ENCODE measurements at regions not wholly inside any gene's neighbourhood (a gene's known extent, or its start where the extent isn't known, plus 50 kb on each side); places are given as distances from the start of the nearest gene placed in this dataset.
"Not testable (repeated sequence)": the region's sequence is repeated elsewhere in the genome, so short reads cannot be mapped to it uniquely, and the experiment has no call there.

DNA sequence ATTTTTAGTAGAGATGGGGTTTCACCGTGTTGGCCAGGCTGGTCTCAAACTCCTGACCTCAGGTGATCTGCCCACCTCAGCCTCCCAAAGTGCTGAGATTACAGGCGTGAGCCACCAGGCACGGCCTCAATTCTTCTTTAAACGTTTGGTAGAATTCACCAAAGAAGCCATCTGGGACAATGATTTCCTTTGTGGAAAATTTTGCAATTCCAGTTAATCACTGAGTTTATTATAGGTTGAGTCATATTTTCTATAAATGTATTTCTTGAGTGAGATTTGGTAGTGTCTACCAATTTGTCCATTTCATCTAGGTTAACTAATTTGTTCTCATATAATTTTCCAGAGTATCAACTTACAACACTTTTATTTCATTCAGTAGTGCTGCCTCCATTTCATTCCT lies 683.9 kb upstream of the TMEM132C start:
- no peaks in the 10 kb centered on the region for H3K9me3 ChIP-seq (replicated peaks)
- no peak overlapping the region for H3K4me3 ChIP-seq
- H3K4me1 ChIP-seq (replicated peaks): peaks cover 4% of the 10 kb centered on the region
- no peak overlapping the region for H3K27ac ChIP-seq
- H3K27me3 ChIP-seq (replicated peaks): no peaks in the 10 kb centered on the region
- H3K36me3 ChIP-seq: no peaks in the 10 kb centered on the region
- no peak for DNase-seq (ENCODE audit: low read depth in 1 of 2, low spot score in 2 of 2)

- no peak for DNase-seq (ENCODE audit: low read depth in 1 of 2, low spot score in 2 of 2)
- H3K4me3 ChIP-seq: no peak overlapping the region
- no peaks in the 10 kb centered on the region for H3K9me3 ChIP-seq (replicated peaks)
- H3K36me3 ChIP-seq: no peaks in the 10 kb centered on the region
- no peak overlapping the region for H3K27ac ChIP-seq
- H3K4me1 ChIP-seq (replicated peaks): peaks cover 9% of the 10 kb centered on the region
- H3K27me3 ChIP-seq (replicated peaks): no peaks in the 10 kb centered on the region
Measured at GRCh38 chr12:127588249-127588648, 678.7 kb upstream of the TMEM132C start.

GRCh38 chr12:127589541-127589940 lies 677.4 kb upstream of the TMEM132C start:
- Histone ChIP-seq H3K27me3 (replicated peaks) (no peaks in the 10 kb centered on the region), H3K4me1 (replicated peaks) (peaks cover 9% of the 10 kb centered on the region), H3K27ac (no peak overlapping the region), H3K9me3 (replicated peaks) (no peaks in the 10 kb centered on the region), H3K4me3 (no peak overlapping the region), H3K36me3 (no peaks in the 10 kb centered on the region)
- DNase-seq (ENCODE audit: low read depth in 1 of 2, low spot score in 2 of 2): no peak

- no peak for DNase-seq (ENCODE audit: low read depth in 1 of 2, low spot score in 2 of 2)
- Histone ChIP-seq H3K4me1 (replicated peaks) (peaks cover 9% of the 10 kb centered on the region), H3K36me3 (no peaks in the 10 kb centered on the region), H3K27me3 (replicated peaks) (no peaks in the 10 kb centered on the region), H3K27ac (no peak overlapping the region), H3K9me3 (replicated peaks) (no peaks in the 10 kb centered on the region), H3K4me3 (no peak overlapping the region)
Measured at GRCh38 chr12:127590868-127591267, 676.1 kb upstream of the TMEM132C start.

DNA sequence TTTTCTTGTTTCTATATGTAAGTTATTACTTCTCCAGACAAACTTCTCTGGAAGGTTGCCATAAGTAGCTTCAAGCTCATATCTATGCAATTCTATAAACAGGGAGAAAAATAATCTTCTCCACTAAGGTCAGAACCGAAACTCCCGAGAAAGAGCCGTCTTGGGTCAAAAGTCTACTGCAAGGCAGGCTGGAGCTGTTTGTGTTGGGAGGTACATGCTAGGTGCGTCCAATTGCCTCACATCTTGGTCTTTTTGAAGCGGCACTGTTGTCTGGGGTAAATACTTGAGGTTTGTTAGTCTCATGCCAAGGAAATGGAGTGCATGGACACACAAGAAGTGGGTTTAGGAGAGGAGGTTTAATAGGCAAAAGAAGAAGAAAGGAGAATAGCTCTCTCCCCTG lies 674.7 kb upstream of the TMEM132C start:
- Histone ChIP-seq H3K36me3 (no peaks in the 10 kb centered on the region), H3K27me3 (replicated peaks) (no peaks in the 10 kb centered on the region), H3K4me3 (no peak overlapping the region), H3K4me1 (replicated peaks) (peaks cover 9% of the 10 kb centered on the region), H3K27ac (no peak overlapping the region), H3K9me3 (replicated peaks) (no peaks in the 10 kb centered on the region)
- no peak for DNase-seq (ENCODE audit: low read depth in 1 of 2, low spot score in 2 of 2)

- H3K4me1 ChIP-seq (replicated peaks): no peaks in the 10 kb centered on the region
Measured at GRCh38 chr12:127594351-127594970, 672.5 kb upstream of the TMEM132C start.

DNA sequence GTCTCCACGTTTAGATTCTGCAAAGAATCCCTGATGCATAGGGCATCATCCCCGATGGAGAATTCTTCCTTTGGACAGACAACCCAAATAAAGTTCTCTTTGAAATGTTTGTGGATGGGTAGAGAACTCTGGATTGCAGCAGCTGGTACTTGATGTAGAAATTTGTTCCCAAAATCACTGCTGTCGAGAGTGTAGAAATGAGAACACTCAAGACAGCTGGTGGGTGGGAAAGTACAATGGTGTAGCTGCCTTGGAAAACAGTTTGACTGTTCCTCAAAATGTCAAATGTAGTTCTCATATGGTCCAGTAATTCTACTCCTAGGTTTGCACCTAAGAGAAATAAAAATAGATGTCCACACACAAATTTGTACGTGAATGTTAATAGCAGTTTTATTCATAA lies 671.5 kb upstream of the TMEM132C start:
- DNase-seq (ENCODE audit: low read depth in 1 of 2, low spot score in 2 of 2): no peak
- no peaks in the 10 kb centered on the region for H3K27me3 ChIP-seq (replicated peaks)

More at GRCh38 chr12:127594351-127594970, 672.5 kb upstream of the TMEM132C start:
- Histone ChIP-seq H3K4me3 (no peak overlapping the region), H3K9me3 (replicated peaks) (no peaks in the 10 kb centered on the region), H3K27me3 (replicated peaks) (no peaks in the 10 kb centered on the region), H3K36me3 (no peaks in the 10 kb centered on the region), H3K27ac (no peak overlapping the region)
- DNase-seq (ENCODE audit: low read depth in 1 of 2, low spot score in 2 of 2): no peak

DNA sequence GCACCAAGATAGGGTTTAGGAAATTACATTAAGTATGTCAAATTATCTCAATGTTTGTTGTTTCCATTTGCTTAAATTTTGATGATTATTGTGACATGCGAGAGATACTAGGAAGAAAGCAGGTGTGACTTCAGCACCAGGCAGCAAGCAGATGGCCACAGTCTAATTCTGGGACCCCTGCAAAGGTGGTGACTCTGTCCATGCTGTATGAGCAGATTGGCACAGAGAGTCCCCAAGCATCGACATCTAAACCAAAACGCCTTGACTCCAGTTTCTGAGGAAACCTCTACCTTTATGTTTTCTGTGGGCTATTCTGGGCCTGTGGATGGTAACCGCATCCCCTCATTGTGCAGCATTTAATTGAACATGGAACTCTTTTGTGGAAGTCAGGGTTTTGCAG lies 670.1 kb upstream of the TMEM132C start:
- H3K36me3 ChIP-seq: no peaks in the 10 kb centered on the region
- H3K27ac ChIP-seq: no peak overlapping the region
- H3K4me1 ChIP-seq (replicated peaks): no peaks in the 10 kb centered on the region
- no peaks in the 10 kb centered on the region for H3K27me3 ChIP-seq (replicated peaks)
- no peak for DNase-seq (ENCODE audit: low read depth in 1 of 2, low spot score in 2 of 2)
- H3K4me3 ChIP-seq: no peak overlapping the region
- no peaks in the 10 kb centered on the region for H3K9me3 ChIP-seq (replicated peaks)

More for the DNA sequence above, 671.5 kb upstream of the TMEM132C start:
- Histone ChIP-seq H3K4me3 (no peak overlapping the region), H3K27ac (no peak overlapping the region), H3K4me1 (replicated peaks) (no peaks in the 10 kb centered on the region), H3K9me3 (replicated peaks) (no peaks in the 10 kb centered on the region), H3K36me3 (no peaks in the 10 kb centered on the region)

GRCh38 chr12:127599436-127599835 lies 667.5 kb upstream of the TMEM132C start:
- no peak for DNase-seq (ENCODE audit: low read depth in 1 of 2, low spot score in 2 of 2)
- no peaks in the 10 kb centered on the region for H3K4me1 ChIP-seq (replicated peaks)
- H3K27me3 ChIP-seq (replicated peaks): no peaks in the 10 kb centered on the region
- no peaks in the 10 kb centered on the region for H3K36me3 ChIP-seq
- no peak overlapping the region for H3K27ac ChIP-seq
- H3K4me3 ChIP-seq: no peak overlapping the region
- no peaks in the 10 kb centered on the region for H3K9me3 ChIP-seq (replicated peaks)

DNA sequence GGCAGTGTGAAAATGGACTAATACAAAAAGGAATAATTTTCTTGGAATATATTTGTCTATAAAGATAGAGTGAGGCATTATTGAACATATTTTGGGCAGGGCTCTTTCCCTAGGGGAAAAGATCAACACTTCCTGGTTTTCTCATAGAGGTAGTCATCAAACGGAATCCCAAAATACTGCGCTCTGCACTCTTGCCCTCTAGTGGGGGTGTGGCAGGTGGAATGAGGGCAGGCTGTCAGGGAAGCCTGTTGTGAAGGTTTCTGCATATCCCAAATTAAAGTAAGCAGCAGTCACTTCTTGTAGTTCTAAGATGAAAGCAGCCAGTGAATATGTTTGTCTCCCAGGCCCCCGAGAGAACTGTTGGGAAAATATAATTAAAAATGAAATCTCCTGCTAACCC lies 666.8 kb upstream of the TMEM132C start:
- H3K9me3 ChIP-seq (replicated peaks): no peaks in the 10 kb centered on the region
- H3K36me3 ChIP-seq: no peaks in the 10 kb centered on the region
- no peak for DNase-seq (ENCODE audit: low read depth in 1 of 2, low spot score in 2 of 2)
- H3K27me3 ChIP-seq (replicated peaks): no peaks in the 10 kb centered on the region
- no peak overlapping the region for H3K4me3 ChIP-seq
- H3K27ac ChIP-seq: no peak overlapping the region
- H3K4me1 ChIP-seq (replicated peaks): no peaks in the 10 kb centered on the region

DNA sequence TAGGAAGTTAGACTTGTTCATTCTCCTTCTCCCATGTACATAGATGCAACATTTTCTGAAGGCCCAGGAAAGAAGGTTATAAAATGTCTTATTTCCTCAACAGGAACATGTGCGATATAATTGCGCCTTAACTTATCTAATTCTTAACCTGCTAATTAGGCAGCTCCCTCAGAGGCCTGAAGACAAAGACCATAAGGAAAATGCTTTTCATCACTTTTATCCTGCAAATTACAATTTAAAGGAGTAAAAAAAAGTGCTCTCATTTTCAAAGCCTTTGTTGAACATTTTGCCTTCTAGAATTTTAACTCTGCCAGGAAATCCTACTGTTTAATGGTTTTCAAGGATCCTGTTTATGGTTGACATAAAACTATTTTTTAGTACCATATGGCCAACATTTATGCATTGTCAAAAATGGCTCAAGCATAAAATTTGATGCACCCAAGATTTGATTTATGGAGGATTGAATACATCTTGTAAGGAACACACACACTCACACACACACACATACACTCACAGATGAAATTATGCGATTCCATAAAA lies 660.4 kb upstream of the TMEM132C start:
- Histone ChIP-seq H3K4me1 (replicated peaks) (no peaks in the 10 kb centered on the region), H3K36me3 (no peaks in the 10 kb centered on the region)

DNA sequence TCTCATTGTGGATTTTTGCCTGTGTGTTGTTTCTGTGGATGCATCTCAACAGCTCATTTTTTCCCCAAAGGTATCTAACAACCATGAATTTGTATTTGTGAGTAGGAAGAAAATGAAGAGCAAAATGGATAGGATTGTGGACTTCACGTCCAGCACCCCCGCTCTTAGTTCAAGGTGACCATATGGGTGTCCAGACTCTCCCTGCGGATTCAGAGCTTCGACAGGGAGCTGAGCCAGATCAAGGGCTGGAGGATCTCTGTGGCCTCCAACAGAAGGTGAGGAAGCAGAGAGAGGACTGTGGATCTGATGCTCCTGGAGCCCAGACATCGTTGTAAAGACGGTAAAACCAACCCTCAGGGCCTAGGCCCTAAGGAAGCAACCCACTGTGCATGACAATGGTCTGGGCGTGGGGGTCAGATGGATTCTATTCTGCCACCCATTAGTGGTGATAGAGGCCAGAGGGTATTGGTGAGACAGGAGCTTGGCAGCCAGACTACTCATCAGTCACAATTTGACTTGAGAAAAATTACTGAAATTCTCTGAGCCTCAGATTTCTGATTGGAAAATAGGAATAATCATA lies 659.7 kb upstream of the TMEM132C start:
- DNase-seq (ENCODE audit: low read depth in 1 of 2, low spot score in 2 of 2): no peak
- no peak overlapping the region for H3K27ac ChIP-seq
- H3K9me3 ChIP-seq (replicated peaks): no peaks in the 10 kb centered on the region
- H3K36me3 ChIP-seq: no peaks in the 10 kb centered on the region
- no peaks in the 10 kb centered on the region for H3K27me3 ChIP-seq (replicated peaks)
- no peaks in the 10 kb centered on the region for H3K4me1 ChIP-seq (replicated peaks)
- no peak overlapping the region for H3K4me3 ChIP-seq

More for the DNA sequence above, 660.4 kb upstream of the TMEM132C start:
- Histone ChIP-seq H3K27me3 (replicated peaks) (no peaks in the 10 kb centered on the region), H3K9me3 (replicated peaks) (no peaks in the 10 kb centered on the region), H3K4me3 (no peak overlapping the region), H3K27ac (no peak overlapping the region)
- DNase-seq (ENCODE audit: low read depth in 1 of 2, low spot score in 2 of 2): no peak

DNA sequence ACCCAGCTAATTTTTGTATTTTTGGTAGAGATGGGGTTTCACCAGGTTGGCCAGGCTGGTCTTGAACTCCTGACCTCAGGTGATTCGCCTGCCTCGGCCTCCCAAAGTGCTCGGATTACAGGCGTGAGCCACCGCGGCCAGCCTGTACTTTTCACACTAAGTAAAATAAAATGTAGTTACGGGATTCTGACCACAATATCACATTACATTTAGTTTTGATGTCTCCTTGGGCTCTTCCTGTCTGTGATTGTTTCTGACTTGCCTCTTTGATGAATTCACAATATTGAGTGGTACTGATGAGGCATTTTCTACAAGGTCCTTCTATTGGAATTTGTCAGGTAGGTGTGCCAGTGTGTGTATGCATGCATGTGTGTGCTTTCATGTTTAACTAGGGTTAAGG lies 658.6 kb upstream of the TMEM132C start:
- not testable (repeated sequence) for DNase-seq (ENCODE audit: low read depth in 1 of 2, low spot score in 2 of 2); H3K9me3 ChIP-seq (replicated peaks); H3K27me3 ChIP-seq (replicated peaks)

GRCh38 chr12:127613056-127613455 lies 653.9 kb upstream of the TMEM132C start:
- no peaks in the 10 kb centered on the region for H3K4me1 ChIP-seq (replicated peaks)
- H3K9me3 ChIP-seq (replicated peaks): no peaks in the 10 kb centered on the region
- H3K27ac ChIP-seq: no peak overlapping the region
- H3K4me3 ChIP-seq: no peak overlapping the region
- no peaks in the 10 kb centered on the region for H3K36me3 ChIP-seq
- DNase-seq (ENCODE audit: low read depth in 1 of 2, low spot score in 2 of 2): no peak
- no peaks in the 10 kb centered on the region for H3K27me3 ChIP-seq (replicated peaks)

More for the DNA sequence above, 658.6 kb upstream of the TMEM132C start:
- H3K4me3 ChIP-seq; H3K36me3 ChIP-seq; H3K4me1 ChIP-seq (replicated peaks); H3K27ac ChIP-seq: not testable (repeated sequence)
